GM12891 (cell line): ENCODE measurements at regions not wholly inside any gene's neighbourhood (a gene's known extent, or its start where the extent isn't known, plus 50 kb on each side); places are given as distances from the start of the nearest gene placed in this dataset.

ENCODE experiments used
- POLR2A ChIP-seq: IDR thresholded peaks from 2 replicates; pipeline ENCODE4 v1.6.1; 2011; ENCODE audit warnings: low read depth, low read length, control low read depth
- POLR2AphosphoS5 ChIP-seq: IDR thresholded peaks from 2 replicates; pipeline ENCODE4 v1.6.1; 2011; ENCODE audit warnings: low read depth, low read length, control low read depth

DNA sequence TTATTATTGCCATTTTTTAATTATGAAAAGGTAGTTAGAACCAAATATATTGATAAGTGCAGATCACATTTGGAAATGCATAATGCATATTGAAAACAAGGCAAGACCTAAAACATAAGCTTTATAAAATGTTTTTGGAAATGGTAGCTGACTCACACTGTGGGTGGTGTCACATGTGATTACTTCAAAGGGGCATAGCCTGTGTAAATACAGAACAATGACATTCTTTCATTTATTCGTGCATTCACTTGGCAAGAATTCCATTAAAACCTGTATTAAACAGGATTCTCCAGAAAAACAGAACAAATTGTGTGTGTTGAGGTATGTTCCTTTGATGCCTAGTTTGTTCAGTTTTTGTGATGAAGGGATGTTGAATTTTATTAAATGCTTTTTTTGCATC, 427.3 kb upstream of the ST6GAL2 start:
- TF ChIP-seq POLR2A (no peak), POLR2AphosphoS5 (no peak)
